HepG2 (cell line): ENCODE measurements at regions not wholly inside any gene's neighbourhood (a gene's known extent, or its start where the extent isn't known, plus 50 kb on each side); places are given as distances from the start of the nearest gene placed in this dataset.

Experiments used
- ATAC-seq: fragments of 200-7000 bp; cut with Tn5 transposase; 3 replicates; pipeline ENCODE4 v1.9.1; 2020; ENCODE audit warnings: mild to moderate bottlenecking, moderate library complexity
- BruUV-seq: library from RNA; stranded (reverse); fragments of 400-500 nt; replicated peaks from 2 replicates; lab custom pipeline; 2021; lab: Mats Ljungman, UMichigan
- CTCF ChIA-PET: fragments of 300-600 bp; formaldehyde crosslinking; extraction: SDS; loops from one replicate; lab custom pipeline; 2021; ENCODE audit warnings: low total read pairs, inconsistent platforms, low intra/inter-chr PET ratio; lab: Yijun Ruan, JAX
- POLR2A ChIA-PET: fragments of 350-600 bp; sonication (Branson Sonifier 250); formaldehyde crosslinking; loops from one replicate; lab custom pipeline; 2020; ENCODE audit warnings: antibody characterized with exemption, inconsistent platforms; lab: Yijun Ruan, JAX
- DNase-seq: peaks from one replicate; pipeline ENCODE4 v3.0.0-alpha.2; 2015; ENCODE audit warnings: low spot score
- FAIRE-seq: peaks from 3 replicates; lab custom pipeline; 2011; peaks lifted over from hg19 to GRCh38; lab: Jason Lieb, UNC
- H2AFZ ChIP-seq: one replicate; pipeline ENCODE4 v1.6.1; 2011; ENCODE audit warnings: low read length, inconsistent platforms
- H3K27ac ChIP-seq: fragments of 300-600 bp; 3 replicates; pipeline ENCODE4 v1.8.0; 2011; ENCODE audit warnings: mixed run types, mild to moderate bottlenecking, mixed read lengths, low read length, inconsistent platforms; ENCODE audit not compliant: insufficient read depth; ENCODE audit errors: extremely low read length
- H3K27me3 ChIP-seq, 2 experiments: fragments of 200-600 bp in 1 of 2; 2 replicates in 1 of 2; 3 replicates in 1 of 2; pipeline versions ENCODE4 v1.6.0 to v1.8.0; 2011; ENCODE audit warnings: low read length in 2 of 2, mild to moderate bottlenecking in 2 of 2, moderate library complexity in 2 of 2, inconsistent platforms in 1 of 2; ENCODE audit not compliant: insufficient read depth in 2 of 2, control insufficient read depth in 1 of 2
- H3K36me3 ChIP-seq, 2 experiments: fragments of 200-600 bp in 1 of 2; replicated peaks in 1 of 2; 2 replicates in 1 of 2; 3 replicates in 1 of 2; pipeline versions ENCODE4 v1.5.1 to v1.8.0; 2011; ENCODE audit warnings: low read length in 2 of 2, inconsistent platforms in 1 of 2; ENCODE audit not compliant: insufficient read depth in 2 of 2, control insufficient read depth in 1 of 2
- H3K4me1 ChIP-seq: 2 replicates; pipeline ENCODE4 v1.5.1; 2012; ENCODE audit warnings: low read length, inconsistent platforms; ENCODE audit not compliant: insufficient read depth
- H3K4me2 ChIP-seq: 2 replicates; pipeline ENCODE4 v1.6.0; 2011; ENCODE audit warnings: low read depth, low read length, inconsistent platforms
- H3K4me3 ChIP-seq, 3 experiments: fragments of 200-600 bp in 1 of 3; sonication (generic), shearing (Covaris generic) in 1 of 3; replicated peaks in 1 of 3; 2 replicates each; pipeline ENCODE4 v1.5.1; 2011 to 2016; ENCODE audit warnings: low read length in 3 of 3, inconsistent platforms in 2 of 3, low read depth in 2 of 3, mild to moderate bottlenecking in 2 of 3, control low read depth in 1 of 3, mixed read lengths in 1 of 3; ENCODE audit not compliant: insufficient read depth in 1 of 3
- H3K79me2 ChIP-seq: one replicate; pipeline ENCODE4 v1.6.1; 2011; ENCODE audit warnings: low read length, inconsistent platforms; ENCODE audit not compliant: insufficient read depth
- H3K9ac ChIP-seq: 2 replicates; pipeline ENCODE4 v1.6.0; 2011; ENCODE audit warnings: mild to moderate bottlenecking, low read depth, low read length, inconsistent platforms; ENCODE audit not compliant: insufficient read depth
- H3K9me3 ChIP-seq: 2 replicates; pipeline ENCODE4 v1.5.1; 2012; ENCODE audit warnings: mild to moderate bottlenecking, low read length
- H4K20me1 ChIP-seq: 2 replicates; pipeline ENCODE4 v1.6.0; 2011; ENCODE audit warnings: inconsistent platforms, mild to moderate bottlenecking, low read length, moderate library complexity; ENCODE audit not compliant: insufficient read depth
- ARNT2 ChIP-seq: sonication (generic); formaldehyde crosslinking; IDR thresholded peaks from 2 replicates; pipeline ENCODE4 v1.8.0; 2022; ENCODE audit warnings: mild to moderate bottlenecking, low read depth, missing genetic modification reagents, moderate library complexity
- ATM ChIP-seq: fragments of 450-650 bp; IDR thresholded peaks from 2 replicates; pipeline ENCODE4 v1.7.1; 2017; ENCODE audit warnings: mild to moderate bottlenecking, borderline replicate concordance
- DBP ChIP-seq: sonication (generic); formaldehyde crosslinking; IDR thresholded peaks from 2 replicates; pipeline ENCODE4 v1.4.0; 2020; ENCODE audit warnings: missing genetic modification reagents; ENCODE audit errors: not compliant biosample characterization
- GPBP1L1 ChIP-seq: sonication (generic); formaldehyde crosslinking; IDR thresholded peaks from 2 replicates; pipeline ENCODE4 v1.5.0; 2020; ENCODE audit warnings: mild to moderate bottlenecking, missing genetic modification reagents
- RELA ChIP-seq: sonication (generic); formaldehyde crosslinking; IDR thresholded peaks from 2 replicates; pipeline ENCODE4 v1.4.0; 2020; ENCODE audit warnings: missing genetic modification reagents
- TOPORS ChIP-seq: sonication (generic); formaldehyde crosslinking; IDR thresholded peaks from 2 replicates; pipeline ENCODE4 v1.8.0; 2023; ENCODE audit warnings: mild to moderate bottlenecking, missing genetic modification reagents
- XRCC5 ChIP-seq: fragments of 200-400 bp; formaldehyde crosslinking; optimal IDR thresholded peaks from 2 replicates; pipeline ENCODE3; 2017; ENCODE audit warnings: mild to moderate bottlenecking, low read length
- ZFX ChIP-seq: sonication (generic); formaldehyde crosslinking; IDR thresholded peaks from 2 replicates; pipeline ENCODE4 v1.4.0; 2020; ENCODE audit warnings: mild to moderate bottlenecking, low read depth, missing genetic modification reagents, moderate library complexity
- ZMYM2 ChIP-seq: sonication (generic); formaldehyde crosslinking; IDR thresholded peaks from 2 replicates; pipeline ENCODE4 v1.8.0; 2022; ENCODE audit warnings: mild to moderate bottlenecking, missing genetic modification reagents
- ZNF329 ChIP-seq: sonication (generic); formaldehyde crosslinking; IDR thresholded peaks from 2 replicates; pipeline ENCODE4 v1.9.0; 2021; ENCODE audit warnings: low read depth, mild to moderate bottlenecking, missing genetic modification reagents
- ZNF407 ChIP-seq: sonication (generic); formaldehyde crosslinking; IDR thresholded peaks from one replicate; pipeline ENCODE4 v1.5.1; 2020; ENCODE audit warnings: mild to moderate bottlenecking, missing genetic modification reagents; ENCODE audit errors: not compliant biosample characterization
- ZNF547 ChIP-seq: sonication (generic); formaldehyde crosslinking; IDR thresholded peaks from 2 replicates; pipeline ENCODE4 v1.5.1; 2020; ENCODE audit warnings: mild to moderate bottlenecking, missing genetic modification reagents
- ZNF576 ChIP-seq: sonication (generic); formaldehyde crosslinking; IDR thresholded peaks from 2 replicates; pipeline ENCODE4 v1.4.0; 2020; ENCODE audit warnings: mild to moderate bottlenecking, missing genetic modification reagents
- WGBS: methylation state at CpG from one replicate; pipeline ENCODE4 v1.1.6; 2017; ENCODE audit warnings: low lambda C conversion rate; 5-methylcytosine and 5-hydroxymethylcytosine counted together
- in situ Hi-C: cut with HindIII; loops from 2 replicates; pipeline ENCODE4 v1.10.0; 2017; ENCODE audit warnings: low pct_unique_long_range_greater_than_20kb; ENCODE audit not compliant: extremely low pct_ligation_motif_present
- intact Hi-C: fragments of 100-400 bp; cut with micrococcal nuclease; formaldehyde crosslinking; loops from one replicate; pipeline ENCODE4 v1.10.0; 2022; ENCODE audit not compliant: unreplicated experiment

GRCh38 chr1:67545364-67545763 is 115.2 kb upstream of the SERBP1 start:
- no peak overlapping the region for H3K27ac ChIP-seq
- H2AFZ ChIP-seq: no peak overlapping the region
- H3K4me3 ChIP-seq: no peak overlapping the region
- H3K9me3 ChIP-seq: no peaks in the 10 kb centered on the region
- no peaks in the 10 kb centered on the region for H3K27me3 ChIP-seq
- H3K4me1 ChIP-seq: peaks cover 8% of the 10 kb centered on the region
- intact Hi-C loops (no loop called here), in situ Hi-C loops (no loop called here)
- BruUV-seq: no TSS peak
- 100% methylated on average over 1 of the region's 1 CpG for WGBS
- no peak overlapping the region for H3K4me2 ChIP-seq
- no peak overlapping the region for H3K9ac ChIP-seq
- H3K36me3 ChIP-seq: no peaks in the 10 kb centered on the region
- FAIRE-seq: no peak
- DNase-seq: no peak
- ATAC-seq: no peak
- ChIA-PET CTCF (no interaction called here), POLR2A (interaction anchor here (0.9 kb wide), 1 partner anchor 10 kb away, joined by 3 read pairs; no protein-coding TSS in a partner anchor)
- H4K20me1 ChIP-seq: no peaks in the 10 kb centered on the region
- no peaks in the 10 kb centered on the region for H3K79me2 ChIP-seq
- TF ChIP-seq ATM (no peak), ZNF547 (CRISPR knock-in tag) (no peak), DBP (CRISPR knock-in tag) (no peak), ZNF576 (no peak), ARNT2 (no peak), GPBP1L1 (no peak), RELA (CRISPR knock-in tag) (no peak), ZFX (no peak), ZNF329 (CRISPR knock-in tag) (no peak), ZMYM2 (no peak), XRCC5 (no peak), TOPORS (CRISPR knock-in tag) (no peak), ZNF407 (CRISPR knock-in tag) (no peak)
